Fibroblast of lung (primary cell): ENCODE measurements at regions not wholly inside any gene's neighbourhood (a gene's known extent, or its start where the extent isn't known, plus 50 kb on each side); places are given as distances from the start of the nearest gene placed in this dataset.

Source experiments
- CTCF ChIP-seq, 2 donors: IDR thresholded peaks in 1 of 2; conservative IDR thresholded peaks in 1 of 2; 1 replicate in 1 of 2; 2 replicates in 1 of 2; pipeline ENCODE4 v1.5.1; 2011 to 2012; ENCODE audit warnings: low read length in 2 of 2, control low read depth in 1 of 2, inconsistent platforms in 1 of 2, low read depth in 1 of 2, mild to moderate bottlenecking in 1 of 2
- EZH2 ChIP-seq: IDR thresholded peaks from 2 replicates; pipeline ENCODE4 v1.5.1; 2012; ENCODE audit warnings: low read length, control low read depth, mild to moderate bottlenecking; ENCODE audit errors: missing control alignments

- TF ChIP-seq EZH2 (no peak), CTCF (conservative IDR thresholded peaks at IDR 0.05 in 1 of 2, IDR thresholded peaks at IDR 0.05 in 1 of 2; ENCODE audit: low read depth in 1 of 2, low read length in 2 of 2) (no peak)
Observed at GRCh38 chr3:177688152-177688551, 490.9 kb upstream of the TBL1XR1 start.
